LNCAP (cell line): ENCODE measurements at regions not wholly inside any gene's neighbourhood (a gene's known extent, or its start where the extent isn't known, plus 50 kb on each side); places are given as distances from the start of the nearest gene placed in this dataset.

ENCODE experiments used
- TF ChIP-seq, protein P1 (sequence below): fragments of 450-650 bp; IDR thresholded peaks from 2 replicates; pipeline ENCODE4 v1.5.1; 2017; ENCODE audit warnings: mild to moderate bottlenecking

DNA sequence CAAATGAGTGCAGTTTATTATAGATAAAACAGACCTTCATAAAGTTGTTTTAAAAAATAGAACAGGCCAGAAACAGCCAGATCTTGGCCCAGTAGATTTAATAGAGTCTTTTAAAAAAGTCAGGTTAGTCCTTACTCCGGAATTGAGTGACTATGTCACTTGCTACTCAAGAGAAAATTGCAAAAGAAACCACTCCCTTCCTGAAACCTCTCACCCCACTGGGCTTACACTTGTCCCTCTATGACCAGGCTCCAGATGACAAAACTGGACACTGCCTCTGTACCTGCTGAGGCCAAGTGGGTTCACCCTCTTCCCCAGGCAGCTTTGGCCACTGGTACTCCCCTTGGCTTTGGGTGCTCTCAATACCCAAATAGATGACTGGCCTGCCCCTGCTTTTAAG lies 357.2 kb upstream of the TRPC7 start:
- TF ChIP-seq, protein P1, sequence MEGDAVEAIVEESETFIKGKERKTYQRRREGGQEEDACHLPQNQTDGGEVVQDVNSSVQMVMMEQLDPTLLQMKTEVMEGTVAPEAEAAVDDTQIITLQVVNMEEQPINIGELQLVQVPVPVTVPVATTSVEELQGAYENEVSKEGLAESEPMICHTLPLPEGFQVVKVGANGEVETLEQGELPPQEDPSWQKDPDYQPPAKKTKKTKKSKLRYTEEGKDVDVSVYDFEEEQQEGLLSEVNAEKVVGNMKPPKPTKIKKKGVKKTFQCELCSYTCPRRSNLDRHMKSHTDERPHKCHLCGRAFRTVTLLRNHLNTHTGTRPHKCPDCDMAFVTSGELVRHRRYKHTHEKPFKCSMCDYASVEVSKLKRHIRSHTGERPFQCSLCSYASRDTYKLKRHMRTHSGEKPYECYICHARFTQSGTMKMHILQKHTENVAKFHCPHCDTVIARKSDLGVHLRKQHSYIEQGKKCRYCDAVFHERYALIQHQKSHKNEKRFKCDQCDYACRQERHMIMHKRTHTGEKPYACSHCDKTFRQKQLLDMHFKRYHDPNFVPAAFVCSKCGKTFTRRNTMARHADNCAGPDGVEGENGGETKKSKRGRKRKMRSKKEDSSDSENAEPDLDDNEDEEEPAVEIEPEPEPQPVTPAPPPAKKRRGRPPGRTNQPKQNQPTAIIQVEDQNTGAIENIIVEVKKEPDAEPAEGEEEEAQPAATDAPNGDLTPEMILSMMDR, result no peak

- TF ChIP-seq, protein P1, result no peak
Measured at GRCh38 chr5:136722086-136722485, 356.7 kb upstream of the TRPC7 start.

DNA sequence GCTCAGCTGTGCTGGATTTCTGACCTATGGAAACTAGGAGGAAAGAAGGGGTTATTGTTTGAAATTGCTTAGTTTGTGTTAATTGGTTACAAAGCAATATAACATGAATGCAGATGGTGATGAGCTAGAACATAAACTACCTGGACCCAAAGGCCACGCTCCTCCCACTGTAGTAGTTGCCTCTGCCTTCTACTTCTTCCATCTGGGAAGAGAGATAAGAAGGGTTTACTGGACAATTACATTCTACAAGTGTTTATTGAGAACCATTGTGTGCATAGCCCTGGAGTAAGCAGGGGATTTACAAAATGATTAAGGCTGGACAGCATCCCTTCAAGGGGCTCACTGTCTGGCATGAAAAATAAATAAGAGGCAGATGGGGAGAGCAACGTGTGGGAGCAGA lies 355.3 kb upstream of the TRPC7 start:
- TF ChIP-seq, protein P1, result no peak

DNA sequence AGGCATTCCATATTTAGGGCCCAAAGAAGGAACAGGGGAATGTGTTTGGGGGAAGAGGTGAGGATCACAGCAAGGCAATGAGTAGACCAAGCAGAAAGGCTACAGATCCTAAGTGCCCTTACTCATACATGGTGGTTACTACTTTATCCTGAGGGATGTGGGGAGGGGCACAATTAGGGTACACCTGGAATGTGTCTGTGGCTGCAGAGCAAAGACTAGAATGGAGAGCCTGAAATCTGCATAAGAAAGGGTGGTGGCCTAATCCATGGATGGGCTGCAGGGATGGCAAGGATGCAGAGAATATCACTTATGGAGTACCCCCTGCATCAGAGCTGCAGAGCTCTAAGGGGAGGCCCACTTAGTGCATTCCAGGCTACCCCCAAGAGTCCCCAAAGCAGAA lies 352.6 kb upstream of the TRPC7 start:
- TF ChIP-seq, protein P1, result no peak

DNA sequence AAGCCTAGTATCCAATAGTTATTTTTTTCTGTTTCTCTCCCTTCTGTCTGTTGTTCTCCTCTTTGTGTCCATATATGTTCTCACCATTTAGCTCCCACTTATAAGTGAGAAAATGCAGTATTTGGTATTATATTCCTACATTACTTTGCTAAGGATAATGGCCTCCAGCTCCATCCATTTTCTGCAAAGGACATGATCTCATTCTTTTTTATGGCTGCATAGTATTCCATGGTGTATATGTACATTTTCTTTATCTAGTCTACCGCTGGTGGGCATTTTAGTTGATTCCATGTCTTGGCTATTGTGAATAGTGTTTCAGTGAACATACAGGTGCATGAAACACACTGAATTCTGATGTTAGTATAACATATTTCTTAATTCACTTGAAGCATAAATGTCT lies 348.9 kb upstream of the TRPC7 start:
- TF ChIP-seq, protein P1, result no peak

GRCh38 chr5:136712628-136713027 lies 347.3 kb upstream of the TRPC7 start:
- TF ChIP-seq, protein P1, result no peak

- TF ChIP-seq, protein P1, result no peak
Measured at GRCh38 chr5:136710834-136711233, 345.5 kb upstream of the TRPC7 start.

DNA sequence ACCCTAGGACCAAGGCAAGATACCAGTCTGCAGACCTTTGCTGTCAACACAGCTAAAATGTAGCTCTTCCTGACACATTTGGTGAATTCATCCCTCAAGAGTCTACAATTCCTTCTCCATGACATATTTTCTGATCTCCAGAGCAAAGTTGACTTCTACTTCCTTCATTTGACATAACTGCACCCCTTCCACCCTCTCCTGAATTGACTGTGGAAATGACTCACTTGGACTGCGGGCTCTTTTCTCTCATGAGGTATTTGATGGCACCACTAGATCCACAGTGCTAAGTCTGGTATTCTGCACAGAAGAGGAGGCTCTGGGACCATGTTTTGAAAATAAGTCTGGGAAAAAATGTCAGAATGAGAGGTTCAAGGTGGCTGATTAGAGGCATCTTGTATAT lies 338.4 kb upstream of the TRPC7 start:
- TF ChIP-seq, protein P1, result no peak
